NB4 (cell line): ENCODE measurements at regions not wholly inside any gene's neighbourhood (a gene's known extent, or its start where the extent isn't known, plus 50 kb on each side); places are given as distances from the start of the nearest gene placed in this dataset.
A peak's percentile ranks its signal among the peaks of the same experiment; 100 is the strongest.

Experiments
- DNase-seq: peaks from one replicate; pipeline ENCODE4 v3.0.0; 2010; ENCODE audit warnings: low read depth
- H3K4me3 ChIP-seq: one replicate; pipeline ENCODE4 v1.5.1; 2011; ENCODE audit warnings: mild to moderate bottlenecking, low read depth, low read length, moderate library complexity
- MYC ChIP-seq: IDR thresholded peaks from 2 replicates; pipeline ENCODE4 v1.6.1; 2011; ENCODE audit warnings: low read depth, low read length
- POLR2A ChIP-seq: IDR thresholded peaks from 2 replicates; pipeline ENCODE4 v1.6.1; 2011; ENCODE audit warnings: mild to moderate bottlenecking; ENCODE audit not compliant: insufficient read length; ENCODE audit errors: extremely low read depth
- TF ChIP-seq, protein P1 (sequence below): IDR thresholded peaks from one replicate; pipeline ENCODE4 v1.5.1; 2012; ENCODE audit warnings: low read depth, low read length
- TF ChIP-seq, protein P2 (sequence below): IDR thresholded peaks from 2 replicates; pipeline ENCODE4 v1.6.1; 2011; ENCODE audit warnings: low read depth, low read length

DNA sequence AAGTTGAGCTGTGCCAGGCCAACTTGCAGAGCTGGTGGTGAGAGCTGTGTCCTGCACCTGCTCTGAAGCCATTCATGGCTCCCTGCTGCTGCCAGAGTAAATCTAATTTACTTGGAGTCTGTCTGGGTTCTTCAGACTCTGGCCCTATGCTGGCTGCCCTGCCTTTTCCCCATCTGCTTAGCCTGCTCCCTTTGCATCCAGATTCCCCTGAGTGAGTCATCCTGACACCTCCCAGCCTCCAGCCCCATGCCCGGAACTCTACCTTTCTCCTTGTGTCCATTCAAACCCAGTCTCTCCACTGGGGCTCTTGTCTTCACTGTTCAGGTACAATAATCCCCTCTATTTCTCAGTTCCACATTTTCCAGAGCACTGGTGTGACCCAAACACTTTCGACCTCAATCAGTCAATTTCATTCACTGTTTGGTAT, 434.4 kb upstream of the ZMIZ1 start:
- DNase-seq: no peak
- H3K4me3 ChIP-seq: no peak overlapping the region
- TF ChIP-seq, protein P1, sequence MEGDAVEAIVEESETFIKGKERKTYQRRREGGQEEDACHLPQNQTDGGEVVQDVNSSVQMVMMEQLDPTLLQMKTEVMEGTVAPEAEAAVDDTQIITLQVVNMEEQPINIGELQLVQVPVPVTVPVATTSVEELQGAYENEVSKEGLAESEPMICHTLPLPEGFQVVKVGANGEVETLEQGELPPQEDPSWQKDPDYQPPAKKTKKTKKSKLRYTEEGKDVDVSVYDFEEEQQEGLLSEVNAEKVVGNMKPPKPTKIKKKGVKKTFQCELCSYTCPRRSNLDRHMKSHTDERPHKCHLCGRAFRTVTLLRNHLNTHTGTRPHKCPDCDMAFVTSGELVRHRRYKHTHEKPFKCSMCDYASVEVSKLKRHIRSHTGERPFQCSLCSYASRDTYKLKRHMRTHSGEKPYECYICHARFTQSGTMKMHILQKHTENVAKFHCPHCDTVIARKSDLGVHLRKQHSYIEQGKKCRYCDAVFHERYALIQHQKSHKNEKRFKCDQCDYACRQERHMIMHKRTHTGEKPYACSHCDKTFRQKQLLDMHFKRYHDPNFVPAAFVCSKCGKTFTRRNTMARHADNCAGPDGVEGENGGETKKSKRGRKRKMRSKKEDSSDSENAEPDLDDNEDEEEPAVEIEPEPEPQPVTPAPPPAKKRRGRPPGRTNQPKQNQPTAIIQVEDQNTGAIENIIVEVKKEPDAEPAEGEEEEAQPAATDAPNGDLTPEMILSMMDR: no peak
- TF ChIP-seq MYC (no peak), POLR2A (no peak)
- TF ChIP-seq, protein P2, sequence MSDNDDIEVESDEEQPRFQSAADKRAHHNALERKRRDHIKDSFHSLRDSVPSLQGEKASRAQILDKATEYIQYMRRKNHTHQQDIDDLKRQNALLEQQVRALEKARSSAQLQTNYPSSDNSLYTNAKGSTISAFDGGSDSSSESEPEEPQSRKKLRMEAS: no peak

DNA sequence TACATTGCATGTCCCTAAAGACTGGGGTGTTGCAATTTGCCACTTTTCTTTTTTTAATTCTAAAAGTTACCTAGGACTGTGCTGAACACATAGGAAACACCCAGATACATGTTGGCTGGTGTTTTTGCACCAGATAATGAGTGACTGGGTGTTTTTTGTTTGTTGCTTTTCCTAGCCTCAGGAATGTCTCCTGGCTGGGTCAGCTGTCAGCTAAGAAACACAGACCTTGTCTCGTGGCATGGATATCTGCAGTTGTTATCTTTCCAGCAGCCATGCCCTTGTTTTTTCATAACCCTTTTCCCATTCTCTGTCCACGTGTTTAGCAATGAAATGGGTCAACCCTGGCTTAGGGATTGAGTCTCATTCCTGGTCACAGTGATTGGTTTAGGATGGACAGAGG, 433.9 kb upstream of the ZMIZ1 start:
- TF ChIP-seq, protein P2: no peak
- TF ChIP-seq POLR2A (no peak), MYC (no peak)
- TF ChIP-seq, protein P1: no peak
- DNase-seq: no peak
- no peak overlapping the region for H3K4me3 ChIP-seq

DNA sequence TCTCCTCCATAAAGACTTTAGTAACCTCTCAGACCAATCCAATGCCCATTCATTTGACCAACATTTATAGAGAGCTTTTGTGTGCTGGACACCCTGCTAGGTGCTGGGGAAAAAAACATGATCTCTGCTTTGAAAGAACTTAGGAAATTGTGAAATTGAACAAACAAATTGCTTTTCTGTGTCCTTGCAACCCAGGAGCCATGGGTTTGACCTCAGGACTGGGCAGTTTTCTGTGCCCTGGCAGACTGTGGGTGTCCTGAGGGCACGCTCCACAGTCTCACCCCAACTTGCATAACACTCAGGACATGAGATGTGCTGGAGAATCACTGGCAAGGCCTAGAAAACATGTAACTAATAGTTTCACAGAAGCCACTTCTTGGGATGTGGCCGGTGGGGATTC, 429.1 kb upstream of the ZMIZ1 start:
- TF ChIP-seq MYC (no peak), POLR2A (no peak)
- TF ChIP-seq, protein P2: no peak
- TF ChIP-seq, protein P1: no peak
- H3K4me3 ChIP-seq: no peak overlapping the region
- no peak for DNase-seq

DNA sequence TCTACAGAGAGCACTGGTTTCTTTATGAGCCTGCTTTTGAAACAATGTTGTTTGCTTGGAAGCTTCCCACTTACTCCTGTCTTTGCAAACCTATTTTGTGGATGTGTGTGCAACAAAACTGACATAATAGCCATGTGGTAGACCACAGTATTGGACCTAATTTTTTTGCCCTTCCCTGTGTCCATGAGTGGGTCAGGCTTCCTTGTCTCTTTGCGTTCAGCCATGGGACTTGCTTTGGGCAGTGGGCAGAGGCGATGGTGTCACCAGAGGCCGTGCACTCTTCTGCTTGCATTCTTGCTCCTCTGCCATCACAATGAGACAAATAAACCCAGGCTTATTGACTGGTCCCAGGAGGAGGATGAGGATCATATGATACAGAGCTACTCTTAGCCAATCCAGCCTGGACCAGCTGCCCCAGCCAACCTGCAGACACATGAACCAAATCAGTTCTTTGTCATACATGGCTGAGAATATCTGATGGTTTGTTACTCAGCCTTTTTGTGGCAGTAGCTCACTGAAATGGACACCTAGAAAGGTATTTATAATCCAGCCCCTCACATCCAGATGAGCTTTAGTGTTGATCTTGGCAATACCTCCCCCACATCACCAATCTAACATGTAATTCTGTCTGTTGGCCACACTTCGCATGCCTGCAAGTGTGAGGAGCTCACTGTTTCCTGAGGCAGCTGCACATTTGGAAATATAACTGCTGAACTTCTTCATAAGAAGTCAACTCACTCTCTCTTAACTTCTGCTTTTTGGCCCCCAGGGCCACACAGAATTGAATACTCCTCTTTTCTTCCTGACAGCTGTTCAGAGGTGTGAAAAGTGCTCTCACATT, 427.8 kb upstream of the ZMIZ1 start:
- no peak overlapping the region for H3K4me3 ChIP-seq
- TF ChIP-seq POLR2A: no peak
- TF ChIP-seq, protein P1: no peak
- TF ChIP-seq MYC: peak; percentile 44
- TF ChIP-seq, protein P2: peak; percentile 71
- peak; percentile 86 for DNase-seq

DNA sequence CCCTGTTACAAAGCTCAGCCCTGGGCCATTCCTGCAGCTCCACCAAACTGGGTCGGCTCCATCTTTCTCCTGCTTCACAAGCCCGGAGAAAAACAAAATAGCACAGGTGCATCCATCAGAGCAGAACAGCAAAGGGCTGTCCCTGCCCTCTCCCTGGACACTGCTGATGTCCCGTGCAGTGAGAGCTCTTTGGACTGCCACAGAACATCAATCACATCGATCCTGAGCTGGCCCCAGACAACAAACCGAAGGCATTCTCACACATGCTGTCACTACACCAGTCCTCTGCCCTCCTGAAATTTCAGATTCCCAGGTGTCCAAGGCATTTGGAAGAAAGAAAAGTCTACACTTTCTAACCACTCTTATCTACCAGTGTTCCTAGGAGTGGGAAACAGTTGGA, 427.1 kb upstream of the ZMIZ1 start:
- TF ChIP-seq, protein P2: no peak
- TF ChIP-seq, protein P1: no peak
- no peak for TF ChIP-seq MYC
- no peak for TF ChIP-seq POLR2A
- no peak for DNase-seq
- H3K4me3 ChIP-seq: no peak overlapping the region
